Endothelial cell of umbilical vein (primary cell): ENCODE measurements at regions not wholly inside any gene's neighbourhood (a gene's known extent, or its start where the extent isn't known, plus 50 kb on each side); places are given as distances from the start of the nearest gene placed in this dataset.

Experiments used
- BruUV-seq: library from RNA; stranded (reverse); fragments of 400-500 nt; replicated peaks from 2 replicates; lab custom pipeline; 2021; lab: Mats Ljungman, UMichigan
- CTCF ChIA-PET: fragments of 300-600, 350-600 bp; sonication (Branson Sonifier 250); formaldehyde crosslinking; loops from one replicate; lab custom pipeline; 2021; ENCODE audit warnings: antibody characterized with exemption, inconsistent platforms; lab: Charles Lee
- POLR2A ChIA-PET: fragments of 300-600, 350-600 bp; sonication (Branson Sonifier 250); formaldehyde crosslinking; loops from one replicate; lab custom pipeline; 2021; ENCODE audit warnings: antibody characterized with exemption, inconsistent platforms; lab: Charles Lee
- DNase-seq: peaks from one replicate; pipeline ENCODE4 v3.0.0-alpha.2; 2011; ENCODE audit warnings: low read depth, low spot score
- FAIRE-seq: peaks from 2 replicates; lab custom pipeline; 2011; peaks lifted over from hg19 to GRCh38; lab: Jason Lieb, UNC
- H2AFZ ChIP-seq: 2 replicates; pipeline ENCODE4 v1.6.0; 2012; ENCODE audit warnings: low read depth, low read length, control low read depth, inconsistent platforms
- H3K27ac ChIP-seq: 2 replicates; pipeline ENCODE4 v1.5.1; 2011; ENCODE audit warnings: low read depth, mild to moderate bottlenecking, control low read depth, low read length, moderate library complexity; ENCODE audit not compliant: insufficient read depth
- H3K27me3 ChIP-seq, 2 experiments: 2 replicates each; pipeline versions ENCODE4 v1.6.0 to v1.6.1; 2011; ENCODE audit warnings: low read length in 2 of 2, mixed read lengths in 1 of 2; ENCODE audit not compliant: control insufficient read depth in 2 of 2, insufficient read depth in 2 of 2
- H3K36me3 ChIP-seq, 2 experiments: 2 replicates in 1 of 2; 3 replicates in 1 of 2; pipeline ENCODE4 v1.5.1; 2011; ENCODE audit warnings: low read length in 2 of 2, mild to moderate bottlenecking in 1 of 2, moderate library complexity in 1 of 2; ENCODE audit not compliant: control insufficient read depth in 2 of 2, insufficient read depth in 2 of 2; ENCODE audit errors: extremely low read depth in 1 of 2
- H3K4me1 ChIP-seq: 3 replicates; pipeline ENCODE4 v1.5.1; 2011; ENCODE audit warnings: mild to moderate bottlenecking, low read length; ENCODE audit not compliant: control insufficient read depth, insufficient read depth; ENCODE audit errors: extremely low read depth
- H3K4me2 ChIP-seq: 2 replicates; pipeline ENCODE4 v1.6.1; 2011; ENCODE audit warnings: low read length, control low read depth, mixed read lengths; ENCODE audit not compliant: insufficient read depth
- H3K4me3 ChIP-seq, 3 experiments: fragments of 200-600 bp in 1 of 3; sonication (generic), shearing (Covaris generic) in 1 of 3; replicated peaks in 1 of 3; 2 replicates each; pipeline ENCODE4 v1.5.1; 2011 to 2016; ENCODE audit warnings: control low read depth in 3 of 3, low read length in 3 of 3, mild to moderate bottlenecking in 2 of 3, inconsistent platforms in 1 of 3, low read depth in 1 of 3, moderate library complexity in 1 of 3; ENCODE audit not compliant: insufficient read depth in 1 of 3
- H3K79me2 ChIP-seq: 2 replicates; pipeline ENCODE4 v1.6.0; 2012; ENCODE audit warnings: low read length, inconsistent platforms; ENCODE audit not compliant: control insufficient read depth, insufficient read depth
- H3K9ac ChIP-seq: replicated peaks from 2 replicates; pipeline ENCODE3; 2011; ENCODE audit warnings: low read length, control low read depth; ENCODE audit not compliant: insufficient read depth; ENCODE audit errors: extremely low read depth
- H3K9me1 ChIP-seq: replicated peaks from 3 replicates; pipeline ENCODE4 v1.6.0; 2011; ENCODE audit warnings: mild to moderate bottlenecking, low read length; ENCODE audit not compliant: control insufficient read depth, insufficient read depth; ENCODE audit errors: extremely low read depth
- H3K9me3 ChIP-seq: replicated peaks from 2 replicates; pipeline ENCODE4 v1.5.1; 2012; ENCODE audit warnings: low read length, inconsistent platforms; ENCODE audit not compliant: control insufficient read depth, insufficient read depth
- H4K20me1 ChIP-seq: replicated peaks from 2 replicates; pipeline ENCODE3; 2011; ENCODE audit warnings: mild to moderate bottlenecking, low read length; ENCODE audit not compliant: control insufficient read depth, insufficient read depth; ENCODE audit errors: extremely low read depth
- CTCF ChIP-seq, 2 donors: IDR thresholded peaks; 1 replicate in 1 of 2; 2 replicates in 1 of 2; pipeline ENCODE4 v1.5.1; 2011; ENCODE audit warnings: low read length in 2 of 2, mild to moderate bottlenecking in 2 of 2, moderate library complexity in 2 of 2, control low read depth in 1 of 2, inconsistent platforms in 1 of 2, low read depth in 1 of 2; ENCODE audit not compliant: insufficient read depth in 1 of 2; ENCODE audit errors: extremely low read depth in 1 of 2
- EZH2 ChIP-seq: IDR thresholded peaks from 2 replicates; pipeline ENCODE4 v1.6.1; 2012; ENCODE audit warnings: borderline replicate concordance, low read depth, mild to moderate bottlenecking, moderate library complexity, low read length, inconsistent platforms; ENCODE audit not compliant: severe bottlenecking
- FOS ChIP-seq: IDR thresholded peaks from 2 replicates; pipeline ENCODE4 v1.6.1; 2011; ENCODE audit warnings: mild to moderate bottlenecking, low read length, moderate library complexity, borderline replicate concordance; ENCODE audit not compliant: insufficient read depth
- GATA2 ChIP-seq: IDR thresholded peaks from 2 replicates; pipeline ENCODE4 v1.7.0; 2011; ENCODE audit warnings: low read depth, mild to moderate bottlenecking, moderate library complexity, mixed read lengths, low read length; ENCODE audit not compliant: insufficient read length, insufficient read depth
- JUN ChIP-seq: IDR thresholded peaks from 2 replicates; pipeline ENCODE4 v1.6.1; 2011; ENCODE audit warnings: borderline replicate concordance, low read depth; ENCODE audit not compliant: insufficient read length, insufficient read depth
- MAX ChIP-seq: IDR thresholded peaks from 2 replicates; pipeline ENCODE4 v1.6.1; 2011; ENCODE audit not compliant: insufficient read depth, insufficient read length
- MYC ChIP-seq: IDR thresholded peaks from one replicate; pipeline ENCODE4 v1.6.1; 2011; ENCODE audit warnings: mild to moderate bottlenecking, low read depth, low read length
- POLR2A ChIP-seq: IDR thresholded peaks from 2 replicates; pipeline ENCODE4 v1.6.1; 2012; ENCODE audit warnings: low read depth, mild to moderate bottlenecking, control low read depth, low read length
- POLR2AphosphoS5 ChIP-seq: IDR thresholded peaks from 2 replicates; pipeline ENCODE4 v1.6.1; 2012; ENCODE audit warnings: low read depth, mild to moderate bottlenecking, control low read depth, low read length, moderate library complexity; ENCODE audit not compliant: insufficient read depth
- dilution Hi-C: fragments of 300-500 bp; cut with MboI; formaldehyde crosslinking; loops from one replicate; pipeline ENCODE4 v1.15.0; 2019; ENCODE audit warnings: low sequenced_read_pairs; ENCODE audit not compliant: extremely low pct_ligation_motif_present
- intact Hi-C: fragments of 100-400 bp; cut with micrococcal nuclease; formaldehyde crosslinking; loops from one replicate; pipeline ENCODE4 v1.10.0; 2022

GRCh38 chr5:86244153-86244552, 373.6 kb upstream of the COX7C start:
- no peak overlapping the region for H3K4me2 ChIP-seq
- no peak for DNase-seq
- no peak overlapping the region for H2AFZ ChIP-seq
- POLR2A ChIA-PET = no interaction called here
- no peaks in the 10 kb centered on the region for H3K27me3 ChIP-seq
- no TSS peak for BruUV-seq
- H3K27ac ChIP-seq = no peak overlapping the region
- TF ChIP-seq MYC (no peak), POLR2AphosphoS5 (no peak), FOS (no peak), CTCF (IDR thresholded peaks at IDR 0.05; ENCODE audit: extremely low read depth in 1 of 2, insufficient read depth in 1 of 2, low read depth in 1 of 2, low read length in 2 of 2) (no peak), GATA2 (no peak), POLR2A (no peak), JUN (no peak), EZH2 (no peak), MAX (no peak)
- dilution Hi-C loops (no loop called here), intact Hi-C loops (no loop called here)
- no peaks in the 10 kb centered on the region for H4K20me1 ChIP-seq
- no peak overlapping the region for H3K4me3 ChIP-seq
- CTCF ChIA-PET = no interaction called here
- no peaks in the 10 kb centered on the region for H3K9me1 ChIP-seq
- no peaks in the 10 kb centered on the region for H3K36me3 ChIP-seq
- H3K4me1 ChIP-seq = no peaks in the 10 kb centered on the region
- no peaks in the 10 kb centered on the region for H3K79me2 ChIP-seq
- peak; percentile 24 for FAIRE-seq
- H3K9me3 ChIP-seq = no peaks in the 10 kb centered on the region
- H3K9ac ChIP-seq = no peak overlapping the region
